ENCODE measurements at regions not wholly inside any gene's neighbourhood (a gene's known extent, or its start where the extent isn't known, plus 50 kb on each side); places are given as distances from the start of the nearest gene placed in this dataset.

- no peaks in the 10 kb centered on the region for H3K9me3 Mint-ChIP-seq
- ATAC-seq (no peak), DNase-seq (ENCODE audit: low spot score) (no peak)
- no peak overlapping the region for H3K4me3 Mint-ChIP-seq
- H3K27me3 Mint-ChIP-seq (ENCODE audit: low read depth), result no peaks in the 10 kb centered on the region; the same call in 1 of the 2 replicates
- TF ChIP-seq PRRX2 (CRISPR knock-in tag; IDR thresholded peaks at IDR 0.05) (no peak), ZNF416 (CRISPR knock-in tag; IDR thresholded peaks at IDR 0.05) (no peak)
- H3K36me3 Mint-ChIP-seq, result no peaks in the 10 kb centered on the region
- H3K4me1 Mint-ChIP-seq, result peaks cover 28% of the 10 kb centered on the region
- H3K27ac Mint-ChIP-seq, result no peak overlapping the region
- CTCF ChIA-PET, result no interaction called here
- POLR2A ChIA-PET, result no interaction called here
Measured at GRCh38 chr4:124594945-124595344, 117.6 kb downstream of the ANKRD50 start.

- Mint-ChIP-seq H3K36me3 (peaks cover under 1% of the 10 kb centered on the region), H3K27ac (no peak overlapping the region), H3K27me3 (ENCODE audit: low read depth) (no peaks in the 10 kb centered on the region; the same call in 1 of the 2 replicates), H3K4me1 (peaks cover 26% of the 10 kb centered on the region), H3K4me3 (no peak overlapping the region), H3K9me3 (peaks cover 2% of the 10 kb centered on the region)
- POLR2A ChIA-PET, result no interaction called here
- no peak for DNase-seq (ENCODE audit: low spot score)
- ATAC-seq, result no peak
- CTCF ChIA-PET, result interaction anchor here (1.4 kb wide), 1 partner anchor 263 kb away, joined by 3 read pairs; no protein-coding TSS in a partner anchor
- TF ChIP-seq PREB (CRISPR knock-in tag; IDR thresholded peaks at IDR 0.05; ENCODE audit: borderline replicate concordance), result no peak
- no peak for TF ChIP-seq FOXP1 (CRISPR knock-in tag; IDR thresholded peaks at IDR 0.05; ENCODE audit: borderline replicate concordance)
- no peak for TF ChIP-seq IRF1 (CRISPR knock-in tag; IDR thresholded peaks at IDR 0.05)
- TF ChIP-seq JAZF1 (CRISPR knock-in tag; IDR thresholded peaks at IDR 0.05), result no peak
- no peak for TF ChIP-seq ETV6 (CRISPR knock-in tag; IDR thresholded peaks at IDR 0.05)
- no peak for TF ChIP-seq MAX (CRISPR knock-in tag; IDR thresholded peaks at IDR 0.05)
- TF ChIP-seq ARID4B (CRISPR knock-in tag; IDR thresholded peaks at IDR 0.05; ENCODE audit: borderline replicate concordance), result no peak
- TF ChIP-seq MYBL2 (CRISPR knock-in tag; IDR thresholded peaks at IDR 0.05), result no peak
Measured at GRCh38 chr4:124596816-124597215, 115.7 kb downstream of the ANKRD50 start.

- H3K4me3 Mint-ChIP-seq, result no peak overlapping the region
- H3K9me3 Mint-ChIP-seq, result peaks cover 7% of the 10 kb centered on the region
- ATAC-seq (peak; percentile 47), DNase-seq (ENCODE audit: low spot score) (no peak)
- CTCF ChIA-PET, result no interaction called here
- 0 out of 2 replicates have a peak overlapping the region, but pooled peaks have one; percentile 44 for H3K27ac Mint-ChIP-seq
- peaks cover 18% of the 10 kb centered on the region for H3K4me1 Mint-ChIP-seq
- no peaks in the 10 kb centered on the region for H3K27me3 Mint-ChIP-seq (ENCODE audit: low read depth)
- TF ChIP-seq E2F4 (CRISPR knock-in tag; IDR thresholded peaks at IDR 0.05; ENCODE audit: borderline replicate concordance, low read depth), result no peak
- H3K36me3 Mint-ChIP-seq, result peaks cover 6% of the 10 kb centered on the region
- POLR2A ChIA-PET, result no interaction called here
Measured at GRCh38 chr4:124610211-124610610, 102.3 kb downstream of the ANKRD50 start.

Measured in WTC11 (cell line).